CD14-positive monocyte (primary cell): ENCODE measurements at regions not wholly inside any gene's neighbourhood (a gene's known extent, or its start where the extent isn't known, plus 50 kb on each side); places are given as distances from the start of the nearest gene placed in this dataset.

ENCODE experiments used
- DNase-seq, 3 donors: peaks; one replicate each; pipeline ENCODE4 v3.0.0-alpha.2; 2011 to 2022
- H2AFZ ChIP-seq: 2 replicates; pipeline ENCODE4 v1.6.0; 2012; ENCODE audit warnings: mild to moderate bottlenecking, low read depth, low read length, inconsistent platforms; ENCODE audit not compliant: insufficient read depth, poor library complexity, severe bottlenecking
- H3K27ac ChIP-seq, 2 donors: 1 replicate in 1 of 2; 2 replicates in 1 of 2; pipeline ENCODE4 v1.5.1; 2012 to 2013; ENCODE audit warnings: low read length in 2 of 2, control low read depth in 1 of 2, inconsistent platforms in 1 of 2, low read depth in 1 of 2, mild to moderate bottlenecking in 1 of 2
- H3K27me3 ChIP-seq, 2 donors: one replicate each; pipeline versions ENCODE4 v1.6.0 to v1.6.1; 2011 to 2013; ENCODE audit warnings: low read length in 2 of 2; ENCODE audit not compliant: control insufficient read depth in 2 of 2, insufficient read depth in 2 of 2
- H3K36me3 ChIP-seq, 2 donors: replicated peaks in 1 of 2; 1 replicate in 1 of 2; 2 replicates in 1 of 2; pipeline versions ENCODE4 v1.5.1 to v1.6.1; 2012 to 2013; ENCODE audit warnings: low read length in 2 of 2, control low read depth in 1 of 2, inconsistent platforms in 1 of 2, mild to moderate bottlenecking in 1 of 2; ENCODE audit not compliant: insufficient read depth in 2 of 2, control insufficient read depth in 1 of 2
- H3K4me1 ChIP-seq, 2 donors: 1 replicate in 1 of 2; 2 replicates in 1 of 2; pipeline versions ENCODE4 v1.5.1 to v1.6.1; 2012 to 2013; ENCODE audit warnings: low read length in 2 of 2, control low read depth in 1 of 2, inconsistent platforms in 1 of 2, mild to moderate bottlenecking in 1 of 2, moderate library complexity in 1 of 2; ENCODE audit not compliant: insufficient read depth in 2 of 2, control insufficient read depth in 1 of 2
- H3K4me2 ChIP-seq: replicated peaks from 2 replicates; pipeline ENCODE3; 2012; ENCODE audit warnings: low read length, moderate library complexity, mild to moderate bottlenecking; ENCODE audit not compliant: poor library complexity, severe bottlenecking; ENCODE audit errors: extremely low read depth
- H3K4me3 ChIP-seq, 3 experiments: fragments of 200-600 bp in 1 of 3; sonication (generic) in 1 of 3; replicated peaks in 1 of 3; 1 replicate in 2 of 3; 2 replicates in 1 of 3; pipeline ENCODE4 v1.5.1; 2011 to 2013; ENCODE audit warnings: low read length in 3 of 3, mild to moderate bottlenecking in 3 of 3, control low read depth in 2 of 3, low read depth in 2 of 3, inconsistent platforms in 1 of 3, moderate library complexity in 1 of 3
- H3K79me2 ChIP-seq: 2 replicates; pipeline ENCODE4 v1.6.0; 2012; ENCODE audit warnings: mild to moderate bottlenecking, control low read depth, inconsistent platforms, low read length, moderate library complexity; ENCODE audit not compliant: insufficient read depth
- H3K9ac ChIP-seq: 2 replicates; pipeline ENCODE4 v1.6.0; 2017; ENCODE audit warnings: low read length, mild to moderate bottlenecking; ENCODE audit not compliant: insufficient read depth, poor library complexity, severe bottlenecking
- H3K9me3 ChIP-seq, 2 donors: replicated peaks in 1 of 2; 1 replicate in 1 of 2; 2 replicates in 1 of 2; pipeline versions ENCODE4 v1.5.1 to v1.6.1; 2012 to 2013; ENCODE audit warnings: low read length in 2 of 2, control low read depth in 1 of 2; ENCODE audit not compliant: control insufficient read depth in 1 of 2, insufficient read depth in 1 of 2
- H4K20me1 ChIP-seq: 2 replicates; pipeline ENCODE4 v1.6.0; 2012; ENCODE audit warnings: mild to moderate bottlenecking, low read length, control low read depth, moderate library complexity; ENCODE audit not compliant: insufficient read depth
- H3K27ac Mint-ChIP-seq, 7 donors: one replicate each; pipeline ENCODE4 v1.8.0; 2020; ENCODE audit warnings: mild to moderate bottlenecking in 7 of 7, mixed read lengths in 7 of 7, moderate library complexity in 6 of 7, inconsistent platforms in 2 of 7
- H3K27me3 Mint-ChIP-seq, 3 donors: one replicate each; pipeline ENCODE4 v1.8.0; 2021 to 2022; ENCODE audit warnings: low read depth in 3 of 3, mild to moderate bottlenecking in 3 of 3, mixed read lengths in 3 of 3, moderate library complexity in 3 of 3, inconsistent platforms in 1 of 3
- H3K36me3 Mint-ChIP-seq, 2 donors: one replicate each; pipeline ENCODE4 v1.8.0; 2020; ENCODE audit warnings: mixed read lengths in 2 of 2, inconsistent platforms in 1 of 2, mild to moderate bottlenecking in 1 of 2
- H3K4me1 Mint-ChIP-seq: one replicate; pipeline ENCODE4 v1.8.0; 2020; ENCODE audit warnings: mild to moderate bottlenecking, mixed read lengths
- H3K4me3 Mint-ChIP-seq, 2 donors: one replicate each; pipeline ENCODE4 v1.8.0; 2020; ENCODE audit warnings: mild to moderate bottlenecking in 2 of 2, mixed read lengths in 2 of 2, moderate library complexity in 1 of 2
- H3K9me3 Mint-ChIP-seq, 7 donors: one replicate each; pipeline ENCODE4 v1.8.0; 2020 to 2022; ENCODE audit warnings: mixed read lengths in 7 of 7, mild to moderate bottlenecking in 6 of 7, moderate library complexity in 6 of 7, inconsistent platforms in 2 of 7
- WGBS: methylation state at CpG from one replicate; pipeline ENCODE4 v1.1.5; 2013; ENCODE audit warnings: missing lambda C conversion rate; ENCODE audit not compliant: insufficient coverage; 5-methylcytosine and 5-hydroxymethylcytosine counted together
- intact Hi-C, 2 donors: fragments of 100-400 bp; cut with micrococcal nuclease; formaldehyde crosslinking; loops; one replicate each; pipeline versions ENCODE4 v1.15.0 to v1.15.1; 2023
- TF ChIP-seq, protein P1 (sequence below): fragments of 200-600 bp; IDR thresholded peaks from one replicate; pipeline ENCODE4 v1.8.0; 2022; ENCODE audit warnings: antibody characterized with exemption, mild to moderate bottlenecking

DNA sequence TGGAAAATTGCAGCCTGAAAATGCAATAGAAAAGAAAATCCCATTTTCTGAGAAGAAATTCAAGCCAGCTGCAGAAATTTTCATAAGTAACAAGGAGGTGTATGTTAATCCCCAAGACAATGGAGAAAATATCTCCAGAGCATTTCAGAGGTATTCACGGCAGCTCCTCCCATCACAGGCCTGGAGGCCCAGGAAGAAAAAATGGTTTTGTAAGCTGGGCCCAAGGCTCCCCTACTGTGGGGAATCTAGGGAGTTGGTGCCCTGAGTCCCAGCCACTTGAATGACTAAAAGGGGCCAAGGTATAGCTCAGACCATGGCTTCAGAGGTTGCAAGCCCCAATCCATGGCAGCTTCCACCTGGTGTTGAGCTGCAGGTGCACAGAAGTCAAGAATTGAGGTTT, 93.3 kb upstream of the ZNF267 start:
- H3K9ac ChIP-seq, result no peak overlapping the region
- no peak overlapping the region for H2AFZ ChIP-seq
- no peaks in the 10 kb centered on the region for H3K27me3 ChIP-seq
- no peak overlapping the region for H3K4me2 ChIP-seq
- no peak for DNase-seq
- H3K4me3 Mint-ChIP-seq, result no peak overlapping the region
- no peaks in the 10 kb centered on the region for H4K20me1 ChIP-seq
- H3K36me3 ChIP-seq, result no peaks in the 10 kb centered on the region
- peaks cover 29 to 72% (median 62%) of the 10 kb centered on the region in 7 donors for H3K9me3 Mint-ChIP-seq
- H3K36me3 Mint-ChIP-seq, result no peaks in the 10 kb centered on the region
- no CpG with 5 or more reads among the region's 1 CpG for WGBS
- H3K9me3 ChIP-seq, result peaks cover 37 to 68% of the 10 kb centered on the region in 2 donors
- no peaks in the 10 kb centered on the region for H3K27me3 Mint-ChIP-seq
- H3K4me1 Mint-ChIP-seq, result no peaks in the 10 kb centered on the region
- H3K27ac Mint-ChIP-seq, result no peak overlapping the region
- no peak overlapping the region for H3K4me3 ChIP-seq
- intact Hi-C loops, result no loop called here
- no peaks in the 10 kb centered on the region for H3K4me1 ChIP-seq
- no peak overlapping the region for H3K27ac ChIP-seq
- H3K79me2 ChIP-seq, result no peaks in the 10 kb centered on the region
- TF ChIP-seq, protein P1, sequence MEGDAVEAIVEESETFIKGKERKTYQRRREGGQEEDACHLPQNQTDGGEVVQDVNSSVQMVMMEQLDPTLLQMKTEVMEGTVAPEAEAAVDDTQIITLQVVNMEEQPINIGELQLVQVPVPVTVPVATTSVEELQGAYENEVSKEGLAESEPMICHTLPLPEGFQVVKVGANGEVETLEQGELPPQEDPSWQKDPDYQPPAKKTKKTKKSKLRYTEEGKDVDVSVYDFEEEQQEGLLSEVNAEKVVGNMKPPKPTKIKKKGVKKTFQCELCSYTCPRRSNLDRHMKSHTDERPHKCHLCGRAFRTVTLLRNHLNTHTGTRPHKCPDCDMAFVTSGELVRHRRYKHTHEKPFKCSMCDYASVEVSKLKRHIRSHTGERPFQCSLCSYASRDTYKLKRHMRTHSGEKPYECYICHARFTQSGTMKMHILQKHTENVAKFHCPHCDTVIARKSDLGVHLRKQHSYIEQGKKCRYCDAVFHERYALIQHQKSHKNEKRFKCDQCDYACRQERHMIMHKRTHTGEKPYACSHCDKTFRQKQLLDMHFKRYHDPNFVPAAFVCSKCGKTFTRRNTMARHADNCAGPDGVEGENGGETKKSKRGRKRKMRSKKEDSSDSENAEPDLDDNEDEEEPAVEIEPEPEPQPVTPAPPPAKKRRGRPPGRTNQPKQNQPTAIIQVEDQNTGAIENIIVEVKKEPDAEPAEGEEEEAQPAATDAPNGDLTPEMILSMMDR, result no peak

DNA sequence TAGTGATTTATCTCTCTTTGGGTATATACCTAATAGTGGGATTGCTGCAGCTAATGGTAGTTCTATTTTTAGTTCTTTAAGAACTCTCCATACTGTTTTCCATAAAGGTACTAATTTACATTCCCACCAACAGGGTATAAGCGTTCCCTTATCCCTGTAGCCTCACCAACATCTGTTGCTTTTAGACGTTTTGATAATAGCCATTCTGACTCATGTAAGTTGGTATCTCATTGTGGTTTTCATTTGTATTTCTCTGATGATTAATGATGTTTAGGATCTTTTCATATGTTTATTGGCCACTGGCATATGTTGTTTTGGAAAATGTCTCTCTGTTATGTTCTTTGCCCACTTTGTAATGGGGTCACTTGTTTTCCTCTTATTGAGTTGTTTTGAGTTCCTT, 88.5 kb upstream of the ZNF267 start:
- no peaks in the 10 kb centered on the region for H3K36me3 Mint-ChIP-seq
- intact Hi-C loops, result no loop called here
- Histone ChIP-seq H3K4me2 (no peak overlapping the region), H2AFZ (no peak overlapping the region), H3K4me3 (no peak overlapping the region), H4K20me1 (no peaks in the 10 kb centered on the region), H3K9ac (no peak overlapping the region), H3K36me3 (no peaks in the 10 kb centered on the region), H3K27me3 (no peaks in the 10 kb centered on the region), H3K4me1 (no peaks in the 10 kb centered on the region), H3K27ac (no peak overlapping the region), H3K9me3 (peaks cover 31 to 65% of the 10 kb centered on the region in 2 donors), H3K79me2 (no peaks in the 10 kb centered on the region)
- no peak overlapping the region for H3K27ac Mint-ChIP-seq
- no peak overlapping the region for H3K4me3 Mint-ChIP-seq
- no peak for DNase-seq
- H3K4me1 Mint-ChIP-seq, result no peaks in the 10 kb centered on the region
- H3K27me3 Mint-ChIP-seq, result peaks cover 0 to 3% (median 0%) of the 10 kb centered on the region in 3 donors
- TF ChIP-seq, protein P1, result no peak
- H3K9me3 Mint-ChIP-seq, result peaks cover 27 to 63% (median 58%) of the 10 kb centered on the region in 7 donors
- no CpG with 5 or more reads among the region's 2 CpGs for WGBS
